GM19238 (cell line): ENCODE measurements at regions not wholly inside any gene's neighbourhood (a gene's known extent, or its start where the extent isn't known, plus 50 kb on each side); places are given as distances from the start of the nearest gene placed in this dataset.
"Not testable (repeated sequence)": the region's sequence is repeated elsewhere in the genome, so short reads cannot be mapped to it uniquely, and the experiment has no call there.

Experiments used
- DNase-seq: peaks from one replicate; pipeline ENCODE4 v3.0.0; 2011; ENCODE audit warnings: low spot score; ENCODE audit not compliant: insufficient read length

DNA sequence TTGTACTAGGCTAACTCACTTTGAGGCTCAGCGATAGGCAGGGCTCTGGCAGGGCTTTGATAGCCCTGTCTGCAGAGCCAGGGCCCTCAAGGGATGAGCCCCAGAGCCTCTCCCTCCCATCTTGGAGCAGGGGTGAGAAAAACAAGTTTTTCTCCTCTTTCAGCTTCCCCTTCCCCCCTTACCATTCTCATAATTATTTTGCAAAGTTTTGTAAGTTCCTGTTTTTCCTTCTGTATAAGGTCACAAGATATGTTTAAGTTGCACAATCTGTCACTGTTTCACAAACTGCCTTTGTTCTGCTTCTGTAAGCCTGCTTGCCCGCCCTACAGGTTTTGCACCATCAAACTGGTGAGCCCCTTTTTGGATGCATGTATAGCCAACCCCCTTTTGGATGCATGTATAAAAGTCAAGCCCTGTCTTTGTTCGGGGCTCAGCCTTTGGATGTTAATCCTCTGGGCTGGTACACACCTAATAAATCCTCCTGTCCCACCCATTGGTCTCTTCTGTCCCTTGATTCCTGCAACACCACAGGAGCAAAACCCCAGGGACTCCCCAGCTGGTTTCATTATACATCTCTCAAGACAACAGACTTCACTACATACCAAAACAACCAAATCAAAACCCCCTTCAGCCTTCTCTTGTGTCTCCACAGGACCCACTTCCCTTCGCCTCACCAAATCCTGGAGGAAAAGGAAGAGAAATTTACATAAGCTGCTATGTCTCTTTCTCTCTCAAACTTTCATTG lies 52.5 kb upstream of the RESF1 start:
- no peak for DNase-seq

- DNase-seq: no peak
Observed at GRCh38 chr12:31903025-31903424, 56.2 kb upstream of the RESF1 start.

DNA sequence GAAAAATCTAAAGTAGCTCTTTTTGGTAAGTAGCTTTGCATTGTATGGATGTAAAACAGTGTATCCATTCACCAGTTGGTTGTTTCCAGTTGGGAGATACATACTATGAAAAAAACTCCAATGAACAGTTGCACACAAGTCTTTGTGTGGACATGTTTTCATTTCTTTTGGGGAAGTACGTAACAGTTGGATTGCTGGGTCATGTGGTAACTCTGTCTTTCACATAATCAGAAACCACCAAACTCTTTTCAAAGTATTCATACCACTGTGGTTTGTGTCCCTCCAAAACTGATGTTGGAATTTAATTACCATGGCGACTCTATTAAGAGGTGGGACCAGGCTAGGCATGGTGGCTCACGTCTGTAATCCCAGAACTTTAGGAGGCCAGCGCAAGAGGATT lies 58.9 kb upstream of the RESF1 start:
- no peak for DNase-seq

DNA sequence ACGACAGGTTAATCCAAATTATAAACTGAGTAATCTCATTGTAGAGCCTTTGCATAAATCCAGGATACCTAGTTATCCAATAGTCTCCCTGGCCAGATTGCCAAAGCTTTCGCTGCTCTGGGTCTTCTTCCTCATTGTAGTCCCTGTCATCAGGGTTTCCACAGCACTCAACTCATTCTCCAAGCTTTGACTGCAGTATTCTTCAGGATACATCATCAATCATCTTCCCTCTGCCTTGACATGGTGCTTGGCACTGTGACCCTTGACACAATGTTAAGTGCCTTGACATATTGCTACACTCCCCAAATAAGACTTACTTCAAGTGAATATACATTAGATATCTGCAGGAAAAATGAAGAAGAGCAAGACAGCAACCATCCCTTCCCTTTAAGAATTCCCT lies 60.1 kb upstream of the RESF1 start:
- DNase-seq: no peak

GRCh38 chr12:31897781-31898503 lies 61.3 kb upstream of the RESF1 start:
- no peak for DNase-seq

DNA sequence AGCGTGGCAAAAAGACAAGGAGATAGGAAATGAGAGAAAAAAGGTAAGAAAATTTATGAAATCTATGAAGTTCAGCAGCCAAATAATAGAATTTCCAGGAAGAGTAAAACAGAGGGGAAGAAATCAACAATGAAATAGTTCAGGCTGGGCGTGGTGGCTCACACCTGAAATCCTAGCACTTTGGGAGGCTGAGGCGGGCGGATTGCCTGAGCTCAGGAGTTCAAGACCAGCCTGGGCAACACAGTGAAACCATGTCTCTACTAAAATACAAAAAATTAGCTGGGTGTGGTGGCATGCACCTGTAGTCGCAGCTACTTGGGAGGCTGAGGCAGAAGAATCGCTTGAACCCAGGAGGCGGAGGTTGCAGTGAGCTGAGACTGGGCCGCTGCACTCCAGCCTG lies 62.1 kb upstream of the RESF1 start:
- DNase-seq: not testable (repeated sequence)

DNA sequence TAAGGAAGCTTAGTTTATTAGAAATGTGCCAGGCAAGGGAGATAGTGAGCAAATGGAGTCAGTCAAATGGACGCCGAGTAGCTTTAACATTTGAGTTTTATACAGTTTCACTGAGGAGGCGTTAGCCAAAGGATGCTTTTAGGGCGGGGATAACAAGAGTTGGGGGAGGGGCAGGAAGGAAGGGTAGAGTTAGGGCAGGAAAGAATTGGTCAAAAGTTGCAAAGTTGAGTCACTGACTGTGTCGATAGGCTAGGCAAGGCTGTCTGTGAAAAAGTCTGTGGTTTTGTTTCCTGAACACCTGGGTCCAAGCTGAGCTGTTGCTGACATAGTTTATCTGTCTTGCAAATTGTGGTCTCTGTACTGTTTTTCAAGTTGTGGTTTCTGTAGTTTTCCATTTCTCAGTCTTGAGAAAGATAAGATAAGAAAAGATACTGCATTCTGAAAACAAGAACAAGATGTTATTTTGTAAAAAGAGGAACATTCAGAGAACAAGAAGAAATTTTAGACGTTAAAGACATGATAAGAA lies 62.6 kb upstream of the RESF1 start:
- DNase-seq: peak; percentile 67

- no peak for DNase-seq
Observed at GRCh38 chr12:31895449-31896150, 63.6 kb upstream of the RESF1 start.

- DNase-seq: no peak
Observed at GRCh38 chr12:31890295-31891285, 68.6 kb upstream of the RESF1 start.

DNA sequence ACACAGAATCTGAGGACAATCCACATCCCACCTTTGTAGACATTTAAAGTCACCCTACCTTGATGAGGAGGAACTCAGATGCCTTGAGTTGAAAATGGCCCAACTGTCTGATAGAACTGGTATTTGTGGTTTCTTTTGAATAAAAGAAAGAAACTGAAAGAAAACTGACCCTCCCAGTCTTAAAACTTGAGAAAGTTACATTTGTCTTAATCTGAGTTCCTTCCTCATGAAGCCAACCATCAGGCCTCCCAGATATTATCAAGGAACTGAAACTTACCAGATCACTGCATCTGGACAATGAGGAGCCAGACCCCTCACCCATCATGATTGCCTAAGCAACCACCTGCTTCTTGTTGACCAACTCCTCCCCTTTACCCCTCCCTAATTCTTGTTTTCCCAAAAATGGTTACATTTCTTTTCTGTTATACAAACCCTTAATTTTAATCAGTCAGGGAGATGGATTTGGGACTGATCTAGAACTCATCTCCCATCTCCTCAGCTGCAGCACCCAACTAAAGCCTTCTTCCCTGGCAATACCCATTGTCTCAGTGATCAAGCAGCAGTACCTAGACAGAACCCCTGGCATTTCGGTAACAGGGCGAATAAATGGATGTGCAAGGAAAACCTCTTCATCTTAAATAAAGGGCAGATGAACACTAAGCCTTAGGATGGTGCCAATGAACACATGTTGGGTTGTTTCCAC lies 72.0 kb upstream of the RESF1 start:
- no peak for DNase-seq

- not testable (repeated sequence) for DNase-seq
Observed at GRCh38 chr12:31882682-31883081, 76.5 kb upstream of the RESF1 start.

- DNase-seq: no peak
Observed at GRCh38 chr12:31880340-31880739, 78.9 kb upstream of the RESF1 start.

DNA sequence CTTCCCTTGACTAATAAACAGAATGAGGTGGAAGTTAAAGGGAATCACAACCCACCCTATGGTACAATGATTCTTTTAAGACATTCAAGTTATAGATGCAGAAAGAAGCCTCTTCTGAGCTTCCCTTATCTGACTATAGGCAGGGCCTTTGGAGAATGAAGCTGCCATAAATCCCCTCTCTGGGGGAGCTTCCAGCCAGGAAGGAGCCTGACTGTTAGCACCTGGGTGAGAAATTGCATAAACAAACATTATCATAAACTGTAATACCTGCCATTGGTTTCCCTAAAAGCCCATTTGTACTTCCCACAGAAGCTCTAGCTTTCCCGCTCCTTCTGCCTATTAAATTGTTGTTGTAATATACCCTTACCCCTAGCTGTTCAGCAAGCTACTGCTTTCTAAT lies 81.3 kb upstream of the RESF1 start:
- DNase-seq: no peak

GRCh38 chr12:31876568-31877424 lies 82.4 kb upstream of the RESF1 start:
- no peak for DNase-seq

DNA sequence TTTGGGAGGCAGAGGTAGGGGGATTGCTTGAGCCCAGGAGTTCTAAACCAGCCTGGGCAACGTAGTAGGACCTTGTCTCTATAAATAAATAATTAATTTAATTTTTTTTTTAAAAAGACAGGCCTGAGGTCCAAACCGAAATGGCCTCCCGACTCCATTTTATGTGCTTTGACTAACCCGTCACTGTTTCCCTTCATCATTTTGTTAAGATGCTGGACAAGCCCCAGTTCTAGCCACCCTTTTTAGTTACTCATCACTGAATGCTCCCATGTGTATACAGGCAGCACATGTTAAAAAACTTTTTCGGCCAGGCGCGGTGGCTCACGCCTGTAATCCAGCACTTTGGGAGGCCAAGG lies 83.6 kb upstream of the RESF1 start:
- no peak for DNase-seq

GRCh38 chr12:31874961-31875608 lies 84.1 kb upstream of the RESF1 start:
- peak; percentile 48 for DNase-seq

- DNase-seq: no peak
Observed at GRCh38 chr12:31872831-31873604, 86.2 kb upstream of the RESF1 start.

- no peak for DNase-seq
Observed at GRCh38 chr12:31869972-31870371, 89.2 kb upstream of the RESF1 start.
